ENCODE measurements at regions not wholly inside any gene's neighbourhood (a gene's known extent, or its start where the extent isn't known, plus 50 kb on each side); places are given as distances from the start of the nearest gene placed in this dataset.

GRCh38 chr1:230507236-230507635 lies 81.1 kb upstream of the PGBD5 start:
- no peaks in the 10 kb centered on the region for H3K36me3 ChIP-seq (ENCODE audit: insufficient read depth, low read length, poor library complexity, severe bottlenecking)
- BruUV-seq (replicated peaks), result no TSS peak
- no peak for DNase-seq (ENCODE audit: low spot score)
- no peak for TF ChIP-seq CTCF (conservative IDR thresholded peaks at IDR 0.05; ENCODE audit: low read depth, low read length)
- TF ChIP-seq EZH2 (IDR thresholded peaks at IDR 0.05; ENCODE audit: borderline replicate concordance, low read depth, low read length, poor library complexity, severe bottlenecking), result no peak
- H3K4me1 ChIP-seq (ENCODE audit: insufficient read depth, low read length, poor library complexity, severe bottlenecking), result no peaks in the 10 kb centered on the region
- no peaks in the 10 kb centered on the region for H3K27me3 ChIP-seq (replicated peaks; ENCODE audit: insufficient read depth, low read depth, low read length, poor library complexity)
- H3K9me3 ChIP-seq (ENCODE audit: low read depth, low read length, poor library complexity, severe bottlenecking), result no peaks in the 10 kb centered on the region
- POLR2A ChIA-PET (ENCODE audit: low non-redundant PET), result no interaction called here
- no peak overlapping the region for H3K27ac ChIP-seq (ENCODE audit: low read depth, low read length, poor library complexity, severe bottlenecking)
- CTCF ChIA-PET, result no interaction called here
- no peak overlapping the region for H3K4me3 ChIP-seq (ENCODE audit: low read depth, low read length, poor library complexity, severe bottlenecking)
- intact Hi-C loops (cut with micrococcal nuclease; ENCODE audit: unreplicated experiment), result no loop called here

- POLR2A ChIA-PET (ENCODE audit: low non-redundant PET), result no interaction called here
- no peak overlapping the region for H3K4me3 ChIP-seq (ENCODE audit: low read depth, low read length, poor library complexity, severe bottlenecking)
- no TSS peak for BruUV-seq (replicated peaks)
- H3K36me3 ChIP-seq (ENCODE audit: insufficient read depth, low read length, poor library complexity, severe bottlenecking), result no peaks in the 10 kb centered on the region
- TF ChIP-seq EZH2 (IDR thresholded peaks at IDR 0.05; ENCODE audit: borderline replicate concordance, low read depth, low read length, poor library complexity, severe bottlenecking) (no peak), CTCF (conservative IDR thresholded peaks at IDR 0.05; ENCODE audit: low read depth, low read length) (no peak)
- intact Hi-C loops (cut with micrococcal nuclease; ENCODE audit: unreplicated experiment), result no loop called here
- no peaks in the 10 kb centered on the region for H3K9me3 ChIP-seq (ENCODE audit: low read depth, low read length, poor library complexity, severe bottlenecking)
- CTCF ChIA-PET, result no interaction called here
- no peaks in the 10 kb centered on the region for H3K4me1 ChIP-seq (ENCODE audit: insufficient read depth, low read length, poor library complexity, severe bottlenecking)
- no peaks in the 10 kb centered on the region for H3K27me3 ChIP-seq (replicated peaks; ENCODE audit: insufficient read depth, low read depth, low read length, poor library complexity)
- DNase-seq (ENCODE audit: low spot score), result no peak
- H3K27ac ChIP-seq (ENCODE audit: low read depth, low read length, poor library complexity, severe bottlenecking), result no peak overlapping the region
Observed at GRCh38 chr1:230506451-230506850, 80.3 kb upstream of the PGBD5 start.

- H3K4me1 ChIP-seq (ENCODE audit: insufficient read depth, low read length, poor library complexity, severe bottlenecking), result no peaks in the 10 kb centered on the region
- peaks cover 2% of the 10 kb centered on the region for H3K27me3 ChIP-seq (replicated peaks; ENCODE audit: insufficient read depth, low read depth, low read length, poor library complexity)
- no TSS peak for BruUV-seq (replicated peaks)
- ChIA-PET POLR2A (ENCODE audit: low non-redundant PET) (no interaction called here), CTCF (no interaction called here)
- intact Hi-C loops (cut with micrococcal nuclease; ENCODE audit: unreplicated experiment), result no loop called here
- DNase-seq (ENCODE audit: low spot score), result no peak
- H3K36me3 ChIP-seq (ENCODE audit: insufficient read depth, low read length, poor library complexity, severe bottlenecking), result no peaks in the 10 kb centered on the region
- H3K27ac ChIP-seq (ENCODE audit: low read depth, low read length, poor library complexity, severe bottlenecking), result no peak overlapping the region
- H3K4me3 ChIP-seq (ENCODE audit: low read depth, low read length, poor library complexity, severe bottlenecking), result no peak overlapping the region
- no peaks in the 10 kb centered on the region for H3K9me3 ChIP-seq (ENCODE audit: low read depth, low read length, poor library complexity, severe bottlenecking)
- TF ChIP-seq CTCF (conservative IDR thresholded peaks at IDR 0.05; ENCODE audit: low read depth, low read length), result no peak
- TF ChIP-seq EZH2 (IDR thresholded peaks at IDR 0.05; ENCODE audit: borderline replicate concordance, low read depth, low read length, poor library complexity, severe bottlenecking), result no peak
Observed at GRCh38 chr1:230504310-230504709, 78.2 kb upstream of the PGBD5 start.

Measured in A673 (cell line).